ENCODE measurements at regions not wholly inside any gene's neighbourhood (a gene's known extent, or its start where the extent isn't known, plus 50 kb on each side); places are given as distances from the start of the nearest gene placed in this dataset.

DNA sequence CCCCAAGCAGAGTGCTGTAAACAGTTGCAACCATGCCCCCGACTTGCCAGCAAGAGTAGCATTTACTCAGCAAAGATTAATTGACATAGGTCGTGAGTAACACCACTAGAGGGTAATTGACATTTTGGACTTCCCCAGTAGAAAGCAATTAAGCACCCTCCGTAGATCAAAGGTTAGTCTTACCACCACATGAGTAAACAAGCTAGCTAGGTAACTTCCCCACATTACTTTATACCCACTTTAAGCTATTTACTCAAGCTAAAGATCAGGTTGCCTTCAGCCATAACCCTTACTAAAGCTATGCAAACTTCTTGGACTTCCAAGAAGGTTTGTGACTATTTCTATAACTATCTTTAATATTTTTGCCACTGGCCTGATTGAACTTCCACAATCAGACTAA is 1072.7 kb downstream of the OTOL1 start:
- H3K4me1 ChIP-seq (ENCODE audit: insufficient read depth, low read length): peaks cover 12% of the 10 kb centered on the region
- DNase-seq: peak; percentile 35
- H3F3A ChIP-seq (ENCODE audit: low read length, unreplicated experiment): no peaks in the 10 kb centered on the region
- no peak overlapping the region for H3K9ac ChIP-seq (ENCODE audit: low read length)
- no peaks in the 10 kb centered on the region for H3K79me2 ChIP-seq (ENCODE audit: low read length)
- no peaks in the 10 kb centered on the region for H3K36me3 ChIP-seq (ENCODE audit: low read depth, low read length)
- no peaks in the 10 kb centered on the region for H3K9me2 ChIP-seq (replicated peaks; ENCODE audit: low read length)
- intact Hi-C loops (cut with micrococcal nuclease): no loop called here
- peak; percentile 93 for ATAC-seq
- BruUV-seq (replicated peaks): no TSS peak
- no peaks in the 10 kb centered on the region for H3K27me3 ChIP-seq (ENCODE audit: low read length)
- no peaks in the 10 kb centered on the region for H3K9me3 ChIP-seq (ENCODE audit: low read length)
- H3K4me2 ChIP-seq (ENCODE audit: low read length): peak overlapping the region; percentile 2; the same call in 1 of the 2 replicates
- TF ChIP-seq CTCF (conservative IDR thresholded peaks at IDR 0.05; ENCODE audit: low read depth, low read length) (no peak), EZH2 (IDR thresholded peaks at IDR 0.05; ENCODE audit: low read length, unreplicated experiment) (no peak), EZH2phosphoT487 (IDR thresholded peaks at IDR 0.05; ENCODE audit: borderline replicate concordance, low read length) (no peak)
- H3K4me3 ChIP-seq (ENCODE audit: low read length): no peak overlapping the region
- H4K20me1 ChIP-seq (ENCODE audit: low read length): no peaks in the 10 kb centered on the region
- ChIA-PET CTCF (no interaction called here), POLR2A (ENCODE audit: unreplicated experiment) (no interaction called here)
- H3K27ac ChIP-seq (ENCODE audit: low read length): no peak overlapping the region
- no peak overlapping the region; the same call in 1 of the 2 replicates for H2AFZ ChIP-seq (ENCODE audit: low read length)

DNA sequence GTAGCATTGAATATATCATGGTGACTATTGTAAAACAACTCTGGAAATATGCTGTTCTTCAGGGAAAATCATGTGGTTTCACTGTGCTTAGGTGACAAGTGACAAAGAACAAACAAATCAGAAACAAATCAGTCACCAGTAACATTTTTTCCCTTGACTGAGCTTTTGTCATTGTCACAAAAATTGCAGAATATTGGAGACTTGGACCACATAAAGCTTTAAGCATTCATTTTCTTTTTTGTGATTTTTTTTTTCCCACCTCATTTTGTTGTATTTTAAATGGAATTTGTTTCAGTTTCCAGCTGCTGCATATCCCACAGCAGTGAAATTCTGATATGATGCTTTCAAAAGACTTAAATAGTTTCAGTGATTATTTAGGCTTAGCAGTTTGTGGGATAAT is 1088.4 kb downstream of the OTOL1 start:
- Histone ChIP-seq H3K4me2 (ENCODE audit: low read length) (no peak overlapping the region), H2AFZ (ENCODE audit: low read length) (no peak overlapping the region), H3K79me2 (ENCODE audit: low read length) (no peaks in the 10 kb centered on the region), H3K4me1 (ENCODE audit: insufficient read depth, low read length) (peaks cover 6% of the 10 kb centered on the region; the same call in 1 of the 2 replicates), H3K9ac (ENCODE audit: low read length) (no peak overlapping the region), H3K4me3 (ENCODE audit: low read length) (no peak overlapping the region), H3K9me2 (replicated peaks; ENCODE audit: low read length) (no peaks in the 10 kb centered on the region), H3K27ac (ENCODE audit: low read length) (no peak overlapping the region), H3K36me3 (ENCODE audit: low read depth, low read length) (no peaks in the 10 kb centered on the region), H3K27me3 (ENCODE audit: low read length) (no peaks in the 10 kb centered on the region), H3K9me3 (ENCODE audit: low read length) (no peaks in the 10 kb centered on the region), H3F3A (ENCODE audit: low read length, unreplicated experiment) (no peaks in the 10 kb centered on the region), H4K20me1 (ENCODE audit: low read length) (no peaks in the 10 kb centered on the region)
- ATAC-seq (no peak), DNase-seq (no peak)
- TF ChIP-seq EZH2 (IDR thresholded peaks at IDR 0.05; ENCODE audit: low read length, unreplicated experiment) (no peak), EZH2phosphoT487 (IDR thresholded peaks at IDR 0.05; ENCODE audit: borderline replicate concordance, low read length) (no peak), CTCF (conservative IDR thresholded peaks at IDR 0.05; ENCODE audit: low read depth, low read length) (no peak)
- intact Hi-C loops (cut with micrococcal nuclease): loop anchor here (10.0 kb wide), 2 partner anchors 290 to 670 kb away; no protein-coding TSS in a partner anchor
- BruUV-seq (replicated peaks): no TSS peak
- ChIA-PET POLR2A (ENCODE audit: unreplicated experiment) (no interaction called here), CTCF (no interaction called here)

GRCh38 chr3:162586591-162586990 is 1090.0 kb downstream of the OTOL1 start:
- Histone ChIP-seq H3K27me3 (ENCODE audit: low read length) (no peaks in the 10 kb centered on the region), H3K9me3 (ENCODE audit: low read length) (no peaks in the 10 kb centered on the region), H3K36me3 (ENCODE audit: low read depth, low read length) (no peaks in the 10 kb centered on the region), H3K27ac (ENCODE audit: low read length) (no peak overlapping the region), H3K4me1 (ENCODE audit: insufficient read depth, low read length) (peaks cover 6% of the 10 kb centered on the region; the same call in 1 of the 2 replicates), H3K79me2 (ENCODE audit: low read length) (no peaks in the 10 kb centered on the region), H3K9me2 (replicated peaks; ENCODE audit: low read length) (no peaks in the 10 kb centered on the region), H2AFZ (ENCODE audit: low read length) (no peak overlapping the region), H3K9ac (ENCODE audit: low read length) (no peak overlapping the region), H3F3A (ENCODE audit: low read length, unreplicated experiment) (no peaks in the 10 kb centered on the region), H4K20me1 (ENCODE audit: low read length) (no peaks in the 10 kb centered on the region), H3K4me3 (ENCODE audit: low read length) (no peak overlapping the region), H3K4me2 (ENCODE audit: low read length) (no peak overlapping the region)
- DNase-seq: peak; percentile 80
- BruUV-seq (replicated peaks): no TSS peak
- ATAC-seq: peak; percentile 90
- TF ChIP-seq EZH2 (IDR thresholded peaks at IDR 0.05; ENCODE audit: low read length, unreplicated experiment) (no peak), CTCF (conservative IDR thresholded peaks at IDR 0.05; ENCODE audit: low read depth, low read length) (no peak), EZH2phosphoT487 (IDR thresholded peaks at IDR 0.05; ENCODE audit: borderline replicate concordance, low read length) (no peak)
- ChIA-PET CTCF (no interaction called here), POLR2A (ENCODE audit: unreplicated experiment) (interaction anchor here (0.6 kb wide), 1 partner anchor 220 kb away, joined by 4 read pairs; no protein-coding TSS in a partner anchor)
- intact Hi-C loops (cut with micrococcal nuclease): loop anchor here (10.0 kb wide), 2 partner anchors 292 to 672 kb away; no protein-coding TSS in a partner anchor
